ENCODE measurements at regions not wholly inside any gene's neighbourhood (a gene's known extent, or its start where the extent isn't known, plus 50 kb on each side); places are given as distances from the start of the nearest gene placed in this dataset.

DNA sequence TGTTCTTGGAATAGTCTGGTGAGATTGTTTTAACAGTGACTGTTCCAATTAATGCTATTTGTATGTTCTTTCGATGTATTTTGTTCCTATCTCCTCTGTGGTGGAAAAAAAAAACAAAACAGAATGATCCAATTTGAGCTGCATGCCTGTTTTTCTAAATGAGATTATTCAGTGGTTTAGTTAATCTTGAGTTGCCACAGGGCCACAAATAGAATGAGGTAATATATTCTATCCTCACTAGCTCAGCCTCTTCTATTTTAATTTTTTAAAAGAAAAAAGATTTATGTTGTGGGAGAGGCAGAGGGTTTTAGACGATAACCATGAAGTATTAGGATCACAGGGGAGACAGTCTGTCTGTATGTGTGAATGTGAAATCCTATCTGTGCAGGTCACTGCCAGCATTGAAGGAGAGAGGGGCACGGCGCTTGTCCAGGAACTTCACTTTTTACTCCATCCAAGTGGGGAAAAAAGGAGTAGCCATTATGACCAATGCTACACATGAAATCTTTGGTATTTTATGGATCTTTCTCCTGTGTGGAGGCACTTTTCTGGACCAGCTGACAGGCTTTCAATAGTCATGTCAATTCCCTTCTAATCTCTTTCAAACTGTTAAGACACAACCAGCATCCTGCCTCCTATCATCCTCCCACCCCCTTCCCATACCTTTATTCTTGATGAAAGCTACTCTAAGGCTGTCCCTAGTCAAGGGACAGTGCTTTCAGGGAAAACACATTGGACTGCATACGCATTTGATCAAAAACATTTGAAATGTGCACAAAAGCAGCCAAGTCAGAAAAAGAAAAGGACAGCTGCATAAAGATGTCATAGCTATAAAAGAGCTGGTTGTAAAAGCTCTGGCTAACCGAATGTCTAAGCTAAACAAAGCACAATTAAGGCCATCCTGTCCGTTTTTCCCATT lies 1063.8 kb upstream of the INTU start:
- H3K4me1 ChIP-seq (ENCODE audit: low read depth): no peaks in the 10 kb centered on the region
- DNase-seq (no peak), ATAC-seq (no peak)
- H3K4me3 ChIP-seq: no peak overlapping the region
- TF ChIP-seq, protein P1, sequence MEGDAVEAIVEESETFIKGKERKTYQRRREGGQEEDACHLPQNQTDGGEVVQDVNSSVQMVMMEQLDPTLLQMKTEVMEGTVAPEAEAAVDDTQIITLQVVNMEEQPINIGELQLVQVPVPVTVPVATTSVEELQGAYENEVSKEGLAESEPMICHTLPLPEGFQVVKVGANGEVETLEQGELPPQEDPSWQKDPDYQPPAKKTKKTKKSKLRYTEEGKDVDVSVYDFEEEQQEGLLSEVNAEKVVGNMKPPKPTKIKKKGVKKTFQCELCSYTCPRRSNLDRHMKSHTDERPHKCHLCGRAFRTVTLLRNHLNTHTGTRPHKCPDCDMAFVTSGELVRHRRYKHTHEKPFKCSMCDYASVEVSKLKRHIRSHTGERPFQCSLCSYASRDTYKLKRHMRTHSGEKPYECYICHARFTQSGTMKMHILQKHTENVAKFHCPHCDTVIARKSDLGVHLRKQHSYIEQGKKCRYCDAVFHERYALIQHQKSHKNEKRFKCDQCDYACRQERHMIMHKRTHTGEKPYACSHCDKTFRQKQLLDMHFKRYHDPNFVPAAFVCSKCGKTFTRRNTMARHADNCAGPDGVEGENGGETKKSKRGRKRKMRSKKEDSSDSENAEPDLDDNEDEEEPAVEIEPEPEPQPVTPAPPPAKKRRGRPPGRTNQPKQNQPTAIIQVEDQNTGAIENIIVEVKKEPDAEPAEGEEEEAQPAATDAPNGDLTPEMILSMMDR (IDR thresholded peaks at IDR 0.05): no peak
- H3K36me3 ChIP-seq (ENCODE audit: low read depth): no peaks in the 10 kb centered on the region
- no peaks in the 10 kb centered on the region for H3K9me3 ChIP-seq
- intact Hi-C loops (cut with DNase I, micrococcal nuclease): no loop called here

DNA sequence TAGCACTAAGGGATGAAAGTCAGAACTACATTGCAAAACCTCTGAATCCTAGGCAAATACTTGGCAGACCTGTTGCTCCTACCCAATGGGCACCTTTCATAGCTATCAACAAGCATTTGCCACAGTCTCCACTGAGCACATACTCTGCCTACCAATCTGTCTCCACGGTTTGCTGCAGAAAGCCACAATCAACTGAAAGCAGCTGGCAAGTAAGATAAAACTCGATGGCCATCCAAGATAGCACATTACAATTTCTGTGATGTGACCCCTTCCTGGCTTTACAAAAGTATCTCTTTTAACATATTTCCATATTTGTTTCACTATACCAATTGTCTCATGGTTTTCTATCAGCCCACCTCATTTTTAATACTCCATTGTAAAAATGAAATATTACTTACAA lies 1060.5 kb upstream of the INTU start:
- Histone ChIP-seq H3K4me1 (ENCODE audit: low read depth) (no peaks in the 10 kb centered on the region), H3K36me3 (ENCODE audit: low read depth) (no peaks in the 10 kb centered on the region), H3K9me3 (no peaks in the 10 kb centered on the region), H3K4me3 (no peak overlapping the region)
- no peak for ATAC-seq
- intact Hi-C loops (cut with DNase I, micrococcal nuclease): no loop called here
- no peak for DNase-seq
- TF ChIP-seq, protein P1 (IDR thresholded peaks at IDR 0.05): no peak

DNA sequence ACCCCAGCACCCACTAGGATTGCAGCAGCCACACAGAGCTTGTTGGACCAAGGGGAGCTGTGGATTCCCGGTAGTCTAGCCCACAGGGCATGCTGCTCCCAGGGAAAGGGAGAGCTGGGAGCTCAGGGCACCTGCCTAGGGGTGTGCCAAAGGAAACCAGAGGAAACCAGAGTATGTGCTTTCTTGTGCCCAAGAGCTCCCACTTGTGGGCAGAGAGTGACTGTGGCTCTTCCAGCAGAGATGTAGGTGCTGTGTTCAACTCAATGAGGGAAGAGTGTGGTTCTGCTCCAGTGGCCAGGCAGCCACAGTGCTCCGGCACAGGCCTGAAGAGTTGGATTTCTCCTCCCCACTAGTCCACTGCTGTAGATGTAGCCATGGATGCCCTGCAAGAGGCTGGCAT lies 1050.0 kb upstream of the INTU start:
- no peak for ATAC-seq
- intact Hi-C loops (cut with DNase I, micrococcal nuclease): no loop called here
- TF ChIP-seq, protein P1 (IDR thresholded peaks at IDR 0.05): no peak
- H3K9me3 ChIP-seq: peaks cover 21% of the 10 kb centered on the region
- no peaks in the 10 kb centered on the region for H3K4me1 ChIP-seq (ENCODE audit: low read depth)
- no peak for DNase-seq
- no peaks in the 10 kb centered on the region for H3K36me3 ChIP-seq (ENCODE audit: low read depth)
- no peak overlapping the region for H3K4me3 ChIP-seq

DNA sequence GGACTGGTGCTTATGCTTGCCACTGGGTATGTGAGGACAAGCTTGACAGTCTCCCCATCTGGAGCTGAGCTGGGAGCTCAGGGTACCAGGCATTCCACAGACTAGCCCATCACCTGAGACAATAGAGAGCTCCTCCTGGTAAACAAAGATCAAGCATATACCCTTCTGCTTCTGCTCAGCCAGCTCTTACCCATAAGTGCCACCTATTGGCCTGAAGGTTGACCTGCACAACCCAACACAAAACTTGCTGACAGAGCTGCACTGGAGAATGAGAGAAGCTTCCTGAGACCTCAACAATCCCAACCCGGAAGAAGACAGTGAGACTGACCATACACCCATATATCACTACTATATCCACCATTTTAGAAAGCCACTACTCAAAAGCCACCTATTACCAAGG lies 1049.2 kb upstream of the INTU start:
- DNase-seq: no peak
- H3K4me3 ChIP-seq: no peak overlapping the region
- intact Hi-C loops (cut with DNase I, micrococcal nuclease): no loop called here
- TF ChIP-seq, protein P1 (IDR thresholded peaks at IDR 0.05): no peak
- ATAC-seq: no peak
- H3K9me3 ChIP-seq: peaks cover 21% of the 10 kb centered on the region
- no peaks in the 10 kb centered on the region for H3K36me3 ChIP-seq (ENCODE audit: low read depth)
- H3K4me1 ChIP-seq (ENCODE audit: low read depth): no peaks in the 10 kb centered on the region

DNA sequence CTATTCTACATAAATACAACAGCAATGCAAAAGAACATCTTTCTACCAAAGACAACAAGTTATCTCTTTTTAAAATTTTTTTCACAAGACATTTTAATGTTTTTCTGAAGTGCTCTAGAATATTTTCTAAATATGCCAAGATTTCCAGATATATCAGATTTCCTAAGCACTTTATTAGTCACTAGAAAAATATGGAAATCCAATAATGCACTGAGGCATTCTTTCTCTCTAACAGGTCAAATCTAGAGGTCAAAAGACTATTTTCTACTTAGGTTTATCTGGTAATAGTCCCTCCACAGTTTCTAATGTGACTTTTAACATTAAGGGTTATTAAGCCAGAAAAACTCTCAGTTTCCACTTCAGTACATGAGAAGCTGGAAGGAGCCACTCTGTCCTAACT lies 1041.2 kb upstream of the INTU start:
- no peak for DNase-seq

More for the DNA sequence above, 1041.2 kb upstream of the INTU start:
- H3K4me3 ChIP-seq: no peak overlapping the region
- no peaks in the 10 kb centered on the region for H3K36me3 ChIP-seq (ENCODE audit: low read depth)
- TF ChIP-seq, protein P1 (IDR thresholded peaks at IDR 0.05): no peak
- intact Hi-C loops (cut with DNase I, micrococcal nuclease): no loop called here
- H3K4me1 ChIP-seq (ENCODE audit: low read depth): no peaks in the 10 kb centered on the region
- no peak for ATAC-seq
- peaks cover 2% of the 10 kb centered on the region for H3K9me3 ChIP-seq
